ENCODE measurements at regions not wholly inside any gene's neighbourhood (a gene's known extent, or its start where the extent isn't known, plus 50 kb on each side); places are given as distances from the start of the nearest gene placed in this dataset.

- TF ChIP-seq CTCF (conservative IDR thresholded peaks at IDR 0.05) (no peak), EZH2 (IDR thresholded peaks at IDR 0.05; ENCODE audit: low read depth) (no peak)
These were observed 342.0 kb downstream of the RFC3 start for GRCh38 chr13:34159946-34160345.
